ENCODE measurements at regions not wholly inside any gene's neighbourhood (a gene's known extent, or its start where the extent isn't known, plus 50 kb on each side); places are given as distances from the start of the nearest gene placed in this dataset.

DNA sequence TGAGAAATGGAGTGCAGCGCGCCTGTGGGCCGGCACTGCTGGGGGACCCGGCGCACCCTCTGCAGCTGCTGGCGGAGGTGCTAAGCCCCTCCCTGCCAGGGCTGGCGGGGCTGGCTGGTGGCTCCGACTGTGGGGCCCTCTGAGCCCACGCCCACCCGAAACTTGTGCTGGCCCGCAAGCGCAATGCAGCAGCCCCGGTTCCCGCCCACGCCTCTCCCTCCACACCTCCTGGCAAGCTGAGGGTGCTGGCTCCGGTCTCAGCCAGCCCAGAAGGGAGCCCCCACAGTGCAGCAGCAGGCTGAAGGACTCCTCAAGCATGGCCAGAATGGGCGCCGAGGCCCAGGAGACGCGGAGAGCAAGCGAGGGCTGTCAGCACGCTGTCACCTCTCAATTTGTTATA is 1063.0 kb upstream of the AUTS2 start:
- no peak for TF ChIP-seq CTCF (IDR thresholded peaks at IDR 0.05)
- TF ChIP-seq POLR2A (IDR thresholded peaks at IDR 0.05) = no peak
